GM12874 (cell line): ENCODE measurements at regions not wholly inside any gene's neighbourhood (a gene's known extent, or its start where the extent isn't known, plus 50 kb on each side); places are given as distances from the start of the nearest gene placed in this dataset.

Experiments
- CTCF ChIP-seq: IDR thresholded peaks from 2 replicates; pipeline ENCODE4 v1.5.1; 2011; ENCODE audit warnings: low read depth, mild to moderate bottlenecking, control low read depth, low read length, moderate library complexity; ENCODE audit not compliant: insufficient read depth

GRCh38 chr3:84209474-84209873 is 749.3 kb upstream of the CADM2 start:
- no peak for TF ChIP-seq CTCF

- no peak for TF ChIP-seq CTCF
Observed at GRCh38 chr3:84223512-84223911, 735.3 kb upstream of the CADM2 start.

GRCh38 chr3:84224262-84224661 is 734.5 kb upstream of the CADM2 start:
- TF ChIP-seq CTCF: no peak

GRCh38 chr3:84236261-84236660 is 722.5 kb upstream of the CADM2 start:
- no peak for TF ChIP-seq CTCF

- TF ChIP-seq CTCF: no peak
Observed at GRCh38 chr3:84245789-84246188, 713.0 kb upstream of the CADM2 start.

- no peak for TF ChIP-seq CTCF
Observed at GRCh38 chr3:84260596-84260995, 698.2 kb upstream of the CADM2 start.

GRCh38 chr3:84265768-84266167 is 693.0 kb upstream of the CADM2 start:
- no peak for TF ChIP-seq CTCF

GRCh38 chr3:84275532-84275931 is 683.3 kb upstream of the CADM2 start:
- no peak for TF ChIP-seq CTCF
